GM18519 (cell line): ENCODE measurements at regions not wholly inside any gene's neighbourhood (a gene's known extent, or its start where the extent isn't known, plus 50 kb on each side); places are given as distances from the start of the nearest gene placed in this dataset.
"Not testable (repeated sequence)": the region's sequence is repeated elsewhere in the genome, so short reads cannot be mapped to it uniquely, and the experiment has no call there.

Experiments used
- ATAC-seq: cut with Tn5 transposase; IDR thresholded peaks from one replicate; pipeline ENCODE4 v1.9.1; 2021; ENCODE audit warnings: mild to moderate bottlenecking, moderate library complexity; ENCODE audit not compliant: unreplicated experiment, low FRiP score

DNA sequence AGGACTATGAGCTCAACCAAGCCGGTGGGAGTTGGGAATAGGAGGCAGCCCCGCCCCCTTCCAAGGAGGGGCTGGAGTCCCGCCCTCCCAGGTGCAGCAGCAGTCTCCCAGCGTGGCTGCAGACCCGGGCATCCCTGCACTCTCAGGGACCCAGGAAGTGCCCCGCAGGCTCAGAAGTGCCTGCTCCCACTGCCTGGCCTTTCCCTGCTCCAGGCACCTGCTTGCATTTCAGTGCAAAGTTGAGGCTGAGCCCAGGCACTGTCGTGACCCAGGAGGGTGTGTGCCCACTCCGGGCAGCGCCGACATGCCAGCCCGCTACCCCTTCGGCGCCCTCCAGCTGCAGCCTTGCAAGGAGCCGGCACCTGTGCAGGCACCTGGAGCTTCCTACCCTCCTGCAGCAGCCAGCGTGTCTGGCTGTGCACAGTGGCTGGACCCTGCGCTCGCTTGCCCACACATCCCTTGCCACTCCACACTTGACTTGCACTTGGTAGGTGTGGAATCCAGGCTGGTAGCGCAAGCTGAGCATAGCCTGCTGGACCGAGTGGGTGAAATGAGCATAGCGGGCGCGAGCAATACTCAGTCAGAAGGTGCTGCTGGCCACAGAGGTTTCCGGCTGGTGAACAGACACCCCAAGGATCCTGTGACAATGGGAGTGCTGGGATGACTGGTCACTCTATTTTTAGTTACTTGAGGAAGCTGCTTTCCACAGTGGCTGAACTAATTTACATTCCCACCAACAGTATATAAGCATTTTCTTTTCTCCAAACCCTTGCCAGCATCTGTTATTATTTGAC, 236.3 kb downstream of the PCDH10 start:
- ATAC-seq = no peak

DNA sequence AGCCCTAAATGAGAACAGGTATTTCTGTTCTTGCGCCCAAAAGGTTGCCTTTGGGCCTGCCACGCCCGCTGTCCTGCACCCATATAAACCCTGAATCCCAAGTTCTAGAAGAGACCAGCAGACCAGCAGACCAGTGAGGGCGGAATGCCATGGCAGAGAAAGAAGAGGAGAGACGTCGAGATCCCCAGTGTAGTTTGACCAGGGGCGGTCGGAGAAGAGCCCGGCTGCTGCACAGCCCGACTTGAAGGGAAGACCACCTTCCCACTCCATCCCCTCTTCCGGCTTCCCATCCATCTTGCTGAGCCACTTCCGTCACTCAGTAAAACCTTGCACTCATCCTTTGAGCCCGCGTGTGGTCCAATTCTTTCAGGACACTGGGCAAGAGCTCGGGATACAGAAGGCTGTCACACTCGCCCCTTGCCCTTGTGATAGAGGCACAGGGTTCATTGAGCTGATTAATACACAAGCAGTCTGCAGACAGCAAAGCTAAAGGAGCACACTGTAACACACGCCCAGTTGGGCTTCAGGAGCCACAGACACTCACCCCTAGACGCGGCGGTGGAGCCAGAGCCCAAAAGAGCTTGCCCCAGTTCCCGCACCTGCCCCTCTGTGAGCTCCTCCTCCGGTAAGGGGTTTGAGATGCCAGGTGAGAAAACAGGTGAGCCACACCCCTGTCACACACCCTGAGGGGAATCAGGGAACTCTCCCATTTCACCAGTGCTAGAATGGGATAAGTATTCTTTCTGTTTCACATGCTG, 230.8 kb downstream of the PCDH10 start:
- ATAC-seq = no peak

- no peak for ATAC-seq
Measured at GRCh38 chr4:133377286-133377685, 228.2 kb downstream of the PCDH10 start.

DNA sequence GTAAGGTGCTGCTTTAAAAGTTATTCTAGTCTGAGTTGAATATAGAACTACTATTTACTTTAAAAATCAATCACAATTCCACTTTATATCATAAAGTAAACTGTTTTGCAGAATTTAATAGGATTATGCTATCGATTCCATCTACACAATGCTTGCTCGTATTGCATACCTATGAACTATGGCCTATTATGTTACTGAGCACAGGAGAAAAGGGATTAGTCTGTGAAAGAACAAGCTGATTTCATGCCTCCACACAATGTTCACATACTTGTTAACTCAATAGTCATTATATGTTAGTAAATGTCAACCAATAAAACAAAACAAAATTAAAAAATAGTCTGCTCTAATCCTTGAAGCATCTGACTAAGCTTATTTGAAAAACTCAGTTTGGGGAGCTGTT, 223.6 kb downstream of the PCDH10 start:
- no peak for ATAC-seq

DNA sequence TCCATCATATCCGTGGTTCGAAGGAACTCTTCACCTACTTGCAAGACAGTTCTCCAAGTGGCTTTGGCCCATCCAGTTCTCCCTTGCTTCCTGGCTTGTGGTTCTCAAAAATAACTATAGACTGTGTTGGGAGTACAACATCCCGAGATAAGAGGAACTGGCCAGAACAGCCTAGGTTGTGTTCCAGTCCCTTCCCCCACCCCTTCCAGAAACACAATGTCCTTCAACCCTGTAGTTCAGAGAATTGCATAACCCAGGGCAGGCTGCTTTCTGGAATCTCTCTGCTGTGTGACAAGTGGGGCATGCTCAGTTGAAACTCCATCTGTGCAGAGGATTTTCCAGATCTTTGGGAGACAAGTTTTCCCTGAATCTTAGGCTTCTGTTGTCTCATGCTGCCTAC, 206.5 kb downstream of the PCDH10 start:
- ATAC-seq = no peak

- no peak for ATAC-seq
Measured at GRCh38 chr4:133347409-133347808, 198.3 kb downstream of the PCDH10 start.

DNA sequence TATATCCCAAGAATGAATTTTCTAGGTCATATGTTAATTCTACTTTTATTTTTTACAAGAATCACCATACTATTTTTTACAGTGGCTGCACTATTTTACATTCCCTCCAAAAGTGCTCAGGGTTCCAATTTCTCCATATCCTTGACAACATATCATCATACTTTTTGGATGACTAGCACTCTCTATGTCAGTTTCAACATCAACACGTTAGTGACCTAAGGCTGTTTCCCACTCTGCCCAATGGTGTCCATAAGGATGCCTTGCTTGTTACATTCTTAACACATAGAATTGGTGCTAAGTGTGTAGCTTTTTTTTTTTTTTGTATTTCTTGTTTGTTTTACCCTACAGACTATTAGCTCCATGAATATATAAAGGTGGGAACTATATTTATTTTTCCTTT, 175.4 kb downstream of the PCDH10 start:
- no peak for ATAC-seq

- ATAC-seq = no peak
Measured at GRCh38 chr4:133323670-133324069, 174.6 kb downstream of the PCDH10 start.

DNA sequence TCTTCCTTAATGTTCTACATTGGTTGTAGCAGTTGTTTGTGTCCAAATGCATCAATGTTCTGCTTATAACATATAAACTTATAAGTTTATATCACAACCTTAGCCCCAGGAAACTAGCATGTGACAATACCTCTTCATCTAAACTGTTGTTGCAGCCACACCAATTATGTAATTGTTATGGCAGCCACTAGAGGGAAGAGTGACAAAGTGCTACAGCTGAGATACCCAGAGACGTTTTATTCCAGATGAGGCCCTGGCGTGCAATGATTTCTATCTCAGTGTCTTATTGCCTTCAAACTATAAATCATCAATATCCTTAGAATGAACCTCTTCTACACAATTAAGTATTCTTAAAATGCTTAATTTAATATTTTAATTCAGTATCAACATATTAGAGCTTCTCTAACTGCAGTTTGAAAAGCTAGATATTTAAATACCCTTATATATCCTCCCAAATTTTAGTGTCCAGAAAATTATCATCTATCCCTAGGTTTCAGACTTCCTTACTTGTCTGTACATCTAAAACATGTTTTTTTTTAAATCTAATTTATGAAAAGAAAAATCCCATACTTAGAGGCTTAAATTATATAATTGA, 171.6 kb downstream of the PCDH10 start:
- peak; percentile 76 for ATAC-seq

DNA sequence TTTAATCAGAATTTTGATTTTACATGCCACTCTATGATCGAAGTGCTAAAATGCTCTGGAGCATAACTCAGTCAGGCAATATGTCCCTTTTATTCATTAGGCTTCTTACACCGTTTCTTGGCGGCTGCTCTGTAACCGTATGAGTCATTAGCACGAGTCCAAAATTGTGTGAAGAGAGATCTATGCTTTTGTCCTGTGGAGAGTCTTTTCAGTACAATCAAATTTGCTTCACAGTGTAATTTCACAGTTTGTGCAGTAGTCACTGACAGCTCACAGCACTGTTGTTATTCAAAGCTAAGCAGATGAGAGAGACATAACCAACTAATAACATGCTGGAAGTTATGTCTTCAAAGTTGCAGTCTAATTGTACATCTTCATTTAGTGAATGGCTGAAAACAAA, 167.8 kb downstream of the PCDH10 start:
- ATAC-seq = no peak

DNA sequence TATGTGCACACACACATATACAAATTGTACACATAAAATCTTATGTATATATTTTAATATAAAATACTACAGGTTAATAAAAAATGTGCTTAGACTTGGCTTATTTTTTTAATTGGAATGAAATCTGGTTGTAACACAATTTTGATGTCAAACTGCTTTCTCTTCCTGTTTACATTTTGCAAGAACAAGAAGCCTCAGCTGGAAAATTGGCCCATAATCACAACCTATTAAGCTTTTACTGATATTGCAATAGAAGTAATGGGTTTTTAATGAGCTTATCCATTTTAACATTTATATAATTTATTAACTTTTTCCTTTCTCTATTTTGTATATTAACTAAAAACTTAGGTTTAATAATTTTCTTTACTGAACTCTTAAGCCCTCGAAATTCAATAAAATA, 165.9 kb downstream of the PCDH10 start:
- ATAC-seq = no peak

- no peak for ATAC-seq
Measured at GRCh38 chr4:133287396-133287795, 138.3 kb downstream of the PCDH10 start.

- ATAC-seq = no peak
Measured at GRCh38 chr4:133278591-133278990, 129.5 kb downstream of the PCDH10 start.

- not testable (repeated sequence) for ATAC-seq
Measured at GRCh38 chr4:133277940-133278339, 128.8 kb downstream of the PCDH10 start.

DNA sequence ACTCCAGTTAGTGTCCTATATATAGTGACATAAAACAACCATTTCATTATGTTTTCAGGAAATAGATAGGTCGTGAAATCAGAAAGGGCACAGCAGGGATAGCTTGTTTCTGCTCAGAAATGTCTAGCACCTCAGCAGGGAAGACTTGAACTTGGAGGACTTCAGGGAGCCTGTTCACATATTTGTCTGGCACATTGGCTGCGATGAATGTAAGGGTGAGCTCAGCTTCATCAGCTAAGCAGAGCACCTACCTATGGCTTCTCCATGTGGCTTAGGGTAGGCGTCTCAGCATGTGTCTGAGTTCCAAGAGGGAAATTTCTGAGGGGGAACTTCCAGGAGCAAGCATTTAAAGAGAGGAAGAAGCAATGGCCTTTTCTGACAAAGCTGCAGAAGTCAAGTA, 126.2 kb downstream of the PCDH10 start:
- no peak for ATAC-seq

GRCh38 chr4:133273401-133273800, 124.3 kb downstream of the PCDH10 start:
- no peak for ATAC-seq

GRCh38 chr4:133270021-133270570, 121.0 kb downstream of the PCDH10 start:
- no peak for ATAC-seq

DNA sequence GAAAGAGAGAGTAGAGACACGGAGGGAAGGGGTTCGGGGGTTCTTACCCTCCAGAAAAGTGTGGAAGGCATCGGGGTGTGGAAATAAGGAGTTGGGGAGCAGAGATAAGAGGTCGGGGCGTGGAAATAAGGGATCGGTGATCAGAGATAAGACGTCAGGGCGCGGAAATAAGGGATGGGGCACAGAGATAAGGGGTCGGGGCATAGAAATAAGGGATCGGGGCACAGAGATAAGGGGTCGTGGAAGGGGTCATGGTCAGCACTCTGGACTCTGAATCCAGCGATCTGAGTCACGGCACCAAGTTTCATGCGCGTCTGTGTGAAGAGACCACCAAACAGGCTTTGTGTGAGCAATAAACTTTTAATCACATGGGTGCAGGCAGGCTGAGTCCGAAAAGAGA, 119.1 kb downstream of the PCDH10 start:
- ATAC-seq = no peak

DNA sequence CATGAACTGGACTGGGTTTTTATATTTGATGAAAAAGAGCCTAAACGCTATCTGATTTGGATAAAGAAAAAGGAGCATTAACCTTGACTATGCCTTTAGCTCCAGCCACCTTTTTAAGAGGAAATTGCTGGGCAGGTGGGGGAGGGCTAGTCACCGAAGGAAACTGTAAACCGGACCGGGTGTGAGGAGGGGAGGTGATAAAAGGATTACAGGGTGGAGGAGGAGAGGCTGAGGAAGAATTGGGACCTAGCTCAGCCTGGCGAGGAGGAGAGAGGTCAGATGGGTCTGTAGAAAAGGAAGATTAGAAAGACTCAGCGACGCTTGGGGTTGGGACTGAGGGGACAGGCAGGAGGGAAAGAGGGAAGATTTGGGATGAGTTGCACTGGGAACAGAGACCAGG, 118.4 kb downstream of the PCDH10 start:
- ATAC-seq = not testable (repeated sequence)

GRCh38 chr4:133266966-133267365, 117.9 kb downstream of the PCDH10 start:
- ATAC-seq = not testable (repeated sequence)

- ATAC-seq = not testable (repeated sequence)
Measured at GRCh38 chr4:133264251-133264650, 115.2 kb downstream of the PCDH10 start.
